H1 (cell line): ENCODE measurements at regions not wholly inside any gene's neighbourhood (a gene's known extent, or its start where the extent isn't known, plus 50 kb on each side); places are given as distances from the start of the nearest gene placed in this dataset.

Experiments
- CTCF ChIA-PET: fragments of 300-600 bp; sonication (Branson Sonifier 250); formaldehyde crosslinking; loops from one replicate; lab custom pipeline; 2021; ENCODE audit not compliant: partially characterized antibody; lab: Charles Lee
- POLR2A ChIA-PET: fragments of 300-600 bp; sonication (Branson Sonifier 250); formaldehyde crosslinking; loops from one replicate; lab custom pipeline; 2021; ENCODE audit warnings: inconsistent platforms; ENCODE audit not compliant: partially characterized antibody; lab: Charles Lee
- DNase-seq, 2 experiments: peaks; one replicate each; pipeline versions ENCODE4 v3.0.0 to v3.0.0-alpha.2; 2010 to 2022; ENCODE audit warnings: low spot score in 2 of 2, low read depth in 1 of 2, mixed read lengths in 1 of 2
- FAIRE-seq: peaks from 2 replicates; lab custom pipeline; 2011; peaks lifted over from hg19 to GRCh38; lab: Jason Lieb, UNC
- H2AFZ ChIP-seq: 2 replicates; pipeline ENCODE4 v1.8.1; 2012; ENCODE audit warnings: low read length, inconsistent platforms
- H2AK5ac ChIP-seq: 2 replicates; pipeline ENCODE4 v1.6.1; 2013; ENCODE audit warnings: low read depth, low read length
- H2BK120ac ChIP-seq: replicated peaks from 2 replicates; pipeline ENCODE3; 2013; ENCODE audit warnings: low read depth, low read length, inconsistent platforms
- H2BK12ac ChIP-seq: 2 replicates; pipeline ENCODE4 v1.6.1; 2013; ENCODE audit warnings: low read depth, low read length
- H2BK15ac ChIP-seq: 2 replicates; pipeline ENCODE4 v1.6.1; 2013; ENCODE audit warnings: low read length
- H2BK20ac ChIP-seq: 2 replicates; pipeline ENCODE4 v1.6.1; 2013; ENCODE audit warnings: low read length
- H2BK5ac ChIP-seq: 2 replicates; pipeline ENCODE4 v1.6.1; 2013; ENCODE audit warnings: low read depth, low read length
- H3K14ac ChIP-seq: 2 replicates; pipeline ENCODE4 v1.6.1; 2013; ENCODE audit warnings: inconsistent platforms; ENCODE audit not compliant: insufficient read length
- H3K18ac ChIP-seq: 2 replicates; pipeline ENCODE4 v1.6.1; 2013; ENCODE audit warnings: low read length; ENCODE audit errors: extremely low read depth
- H3K23ac ChIP-seq: 2 replicates; pipeline ENCODE4 v1.6.1; 2013; ENCODE audit warnings: inconsistent platforms; ENCODE audit not compliant: insufficient read length
- H3K23me2 ChIP-seq: 2 replicates; pipeline ENCODE4 v1.6.1; 2013; ENCODE audit warnings: low read depth, low read length
- H3K27ac ChIP-seq: 2 replicates; pipeline ENCODE4 v1.6.1; 2011; ENCODE audit warnings: low read depth, low read length, inconsistent platforms
- H3K27me3 ChIP-seq, 4 experiments: replicated peaks in 1 of 4; 1 replicate in 1 of 4; 2 replicates in 3 of 4; pipeline versions ENCODE4 v1.6.1 to v1.8.1; 2011 to 2013; ENCODE audit warnings: low read length in 3 of 4, mild to moderate bottlenecking in 3 of 4, inconsistent platforms in 2 of 4, mixed read lengths in 2 of 4, moderate library complexity in 1 of 4; ENCODE audit not compliant: control insufficient read depth in 3 of 4, insufficient read depth in 3 of 4; ENCODE audit errors: extremely low read depth in 1 of 4
- H3K36me3 ChIP-seq, 4 experiments: 2 replicates each; pipeline versions ENCODE4 v1.6.1 to v1.8.1; 2011 to 2013; ENCODE audit warnings: mild to moderate bottlenecking in 4 of 4, low read length in 3 of 4, moderate library complexity in 2 of 4, control low read depth in 1 of 4, inconsistent platforms in 1 of 4; ENCODE audit not compliant: insufficient read depth in 4 of 4, control insufficient read depth in 2 of 4
- H3K4ac ChIP-seq: replicated peaks from 2 replicates; pipeline ENCODE3; 2013; ENCODE audit warnings: low read length, low read depth, mixed read lengths, inconsistent platforms; ENCODE audit not compliant: insufficient read length
- H3K4me1 ChIP-seq, 4 experiments: replicated peaks in 1 of 4; 1 replicate in 1 of 4; 2 replicates in 3 of 4; pipeline versions ENCODE4 v1.6.1 to v1.8.1; 2011 to 2013; ENCODE audit warnings: low read length in 3 of 4, inconsistent platforms in 2 of 4, mixed read lengths in 1 of 4; ENCODE audit not compliant: insufficient read depth in 4 of 4, control insufficient read depth in 3 of 4
- H3K4me2 ChIP-seq, 2 experiments: 2 replicates each; pipeline versions ENCODE4 v1.6.1 to v1.8.1; 2011 to 2013; ENCODE audit warnings: low read depth in 2 of 2, low read length in 2 of 2, control low read depth in 1 of 2, inconsistent platforms in 1 of 2, mild to moderate bottlenecking in 1 of 2; ENCODE audit not compliant: insufficient read depth in 1 of 2
- H3K4me3 ChIP-seq, 4 experiments: fragments of 200-600, 300-600 bp in 1 of 4; sonication (generic), shearing (Covaris generic), sonication (Bioruptor Twin) in 1 of 4; 2 replicates each; pipeline versions ENCODE4 v1.5.1 to v1.8.1; 2011 to 2016; ENCODE audit warnings: low read length in 4 of 4, low read depth in 3 of 4, control low read depth in 2 of 4, inconsistent platforms in 2 of 4, mild to moderate bottlenecking in 2 of 4, mixed read lengths in 1 of 4, moderate library complexity in 1 of 4; ENCODE audit not compliant: insufficient read depth in 2 of 4; ENCODE audit errors: extremely low read depth in 1 of 4
- H3K56ac ChIP-seq: replicated peaks from 2 replicates; pipeline ENCODE3; 2013; ENCODE audit warnings: low read depth, mild to moderate bottlenecking, mixed read lengths, low read length, inconsistent platforms; ENCODE audit not compliant: insufficient read length
- H3K79me1 ChIP-seq: 2 replicates; pipeline ENCODE4 v1.6.1; 2013; ENCODE audit warnings: low read depth, low read length, control low read depth
- H3K79me2 ChIP-seq, 2 experiments: 2 replicates each; pipeline versions ENCODE4 v1.6.1 to v1.8.1; 2012 to 2013; ENCODE audit warnings: low read length in 2 of 2, mild to moderate bottlenecking in 2 of 2, inconsistent platforms in 1 of 2; ENCODE audit not compliant: insufficient read depth in 2 of 2, control insufficient read depth in 1 of 2
- H3K9ac ChIP-seq, 4 experiments: replicated peaks in 1 of 4; 1 replicate in 1 of 4; 2 replicates in 3 of 4; pipeline versions ENCODE4 v1.6.1 to v1.8.1; 2011 to 2013; ENCODE audit warnings: low read depth in 3 of 4, low read length in 3 of 4, control low read depth in 2 of 4, mild to moderate bottlenecking in 2 of 4, moderate library complexity in 2 of 4, inconsistent platforms in 1 of 4; ENCODE audit errors: extremely low read depth in 1 of 4
- H3K9me3 ChIP-seq, 2 experiments: 2 replicates each; pipeline versions ENCODE4 v1.6.1 to v1.8.1; 2012 to 2013; ENCODE audit warnings: mild to moderate bottlenecking in 2 of 2, moderate library complexity in 2 of 2, control low read depth in 1 of 2, inconsistent platforms in 1 of 2, low read depth in 1 of 2, low read length in 1 of 2, mixed read lengths in 1 of 2; ENCODE audit not compliant: insufficient read depth in 2 of 2
- H4K20me1 ChIP-seq, 2 experiments: replicated peaks in 1 of 2; 2 replicates each; pipeline versions ENCODE3 to v1.8.1; 2011 to 2013; ENCODE audit warnings: inconsistent platforms in 2 of 2, low read length in 2 of 2, mild to moderate bottlenecking in 1 of 2; ENCODE audit not compliant: insufficient read depth in 2 of 2, control insufficient read depth in 1 of 2
- H4K5ac ChIP-seq: 2 replicates; pipeline ENCODE4 v1.6.1; 2013; ENCODE audit warnings: low read length, low read depth, mixed read lengths, inconsistent platforms; ENCODE audit not compliant: insufficient read length
- H4K8ac ChIP-seq: 2 replicates; pipeline ENCODE4 v1.8.0; 2013; ENCODE audit warnings: mild to moderate bottlenecking, moderate library complexity, low read length, inconsistent platforms; ENCODE audit not compliant: insufficient read depth; ENCODE audit errors: extremely low read depth
- H4K91ac ChIP-seq: replicated peaks from 2 replicates; pipeline ENCODE3; 2013; ENCODE audit warnings: low read length, mixed read lengths, inconsistent platforms; ENCODE audit not compliant: insufficient read length
- FOSL1 ChIP-seq: IDR thresholded peaks from 2 replicates; pipeline ENCODE4 v1.6.1; 2011; ENCODE audit warnings: mild to moderate bottlenecking, low read depth, low read length, moderate library complexity; ENCODE audit not compliant: insufficient read depth
- POU5F1 ChIP-seq: IDR thresholded peaks from 2 replicates; pipeline ENCODE4 v1.6.1; 2011; ENCODE audit warnings: low read depth, mild to moderate bottlenecking, low read length, moderate library complexity
- RNF2 ChIP-seq: fragments of 200-900, 300-1000 bp; sonication (generic); IDR thresholded peaks from 2 replicates; pipeline ENCODE4 v1.7.1; 2016; ENCODE audit warnings: borderline replicate concordance, low read depth, mild to moderate bottlenecking, antibody characterized with exemption, low read length; ENCODE audit not compliant: poor library complexity, severe bottlenecking; ENCODE audit errors: missing control alignments
- SP4 ChIP-seq: IDR thresholded peaks from 2 replicates; pipeline ENCODE4 v1.6.1; 2012; ENCODE audit warnings: low read length, inconsistent platforms
- WGBS, 2 experiments: shearing (Covaris generic) in 1 of 2; methylation state at CpG; one replicate each; pipeline versions ENCODE4 v1.1.6 to v1.1.7; 2013 to 2015; ENCODE audit warnings: low lambda C conversion rate in 2 of 2, mixed read lengths in 2 of 2, inconsistent platforms in 1 of 2, low coverage in 1 of 2, missing lambda C conversion rate in 1 of 2; ENCODE audit not compliant: insufficient replicate concordance in 2 of 2, insufficient coverage in 1 of 2, insufficient read length in 1 of 2; ENCODE audit errors: extremely low coverage in 1 of 2, missing lambda C conversion rate in 1 of 2; 5-methylcytosine and 5-hydroxymethylcytosine counted together

GRCh38 chr5:163794993-163795392 lies 289.6 kb downstream of the MAT2B start (continued):
- no peak for TF ChIP-seq SP4

GRCh38 chr5:163807781-163808180 lies 302.4 kb downstream of the MAT2B start:
- H3K4me2 ChIP-seq = no peak overlapping the region
- no peak overlapping the region for H3K56ac ChIP-seq
- H3K79me1 ChIP-seq = no peaks in the 10 kb centered on the region
- H2AFZ ChIP-seq = no peak overlapping the region
- no peak overlapping the region for H3K27ac ChIP-seq
- H3K9ac ChIP-seq = no peak overlapping the region
- H2BK5ac ChIP-seq = no peak overlapping the region
- no peak overlapping the region for H3K4me3 ChIP-seq
- no peaks in the 10 kb centered on the region for H3K36me3 ChIP-seq
- H3K4ac ChIP-seq = no peak overlapping the region
- H2AK5ac ChIP-seq = no peak overlapping the region
- ChIA-PET CTCF (interaction anchor here (1.0 kb wide), 2 partner anchors 15 to 205 kb away, joined by 4 to 5 read pairs; no protein-coding TSS in a partner anchor), POLR2A (no interaction called here)
- H2BK12ac ChIP-seq = no peak overlapping the region
- no peak overlapping the region for H2BK20ac ChIP-seq
- FAIRE-seq = no peak
- no peak overlapping the region for H3K23ac ChIP-seq
- WGBS, 2 experiments = 85% methylated on average over 2 of the region's 2 CpGs; no CpG with 5 or more reads in 1 of the 2 experiments
- no peak overlapping the region for H3K14ac ChIP-seq
- H3K18ac ChIP-seq = no peak overlapping the region
- H3K79me2 ChIP-seq = no peaks in the 10 kb centered on the region
- H3K27me3 ChIP-seq = no peaks in the 10 kb centered on the region
- no peak overlapping the region for H2BK120ac ChIP-seq
- H3K4me1 ChIP-seq = no peaks in the 10 kb centered on the region
- no peak overlapping the region for H4K5ac ChIP-seq
- no peaks in the 10 kb centered on the region for H4K20me1 ChIP-seq
- no peaks in the 10 kb centered on the region for H3K23me2 ChIP-seq
- no peak for DNase-seq
- no peaks in the 10 kb centered on the region for H3K9me3 ChIP-seq
- H4K8ac ChIP-seq = no peak overlapping the region
- H2BK15ac ChIP-seq = no peak overlapping the region
- H4K91ac ChIP-seq = no peak overlapping the region
- TF ChIP-seq FOSL1 (no peak), RNF2 (no peak), POU5F1 (no peak)
